K562 (cell line): ENCODE measurements at regions not wholly inside any gene's neighbourhood (a gene's known extent, or its start where the extent isn't known, plus 50 kb on each side); places are given as distances from the start of the nearest gene placed in this dataset.
A peak's percentile ranks its signal among the peaks of the same experiment; 100 is the strongest.

ENCODE experiments used
- HDAC8 ChIP-seq: fragments of 450-650 bp; IDR thresholded peaks from 2 replicates; pipeline ENCODE4 v1.6.1; 2016; ENCODE audit warnings: mild to moderate bottlenecking, missing genetic modification characterization, moderate library complexity, missing compliant biosample characterization
- HLTF ChIP-seq: fragments of 450-650 bp; IDR thresholded peaks from 2 replicates; pipeline ENCODE4 v1.6.1; 2016
- HNRNPUL1 ChIP-seq: fragments of 200-400 bp; formaldehyde crosslinking; IDR thresholded peaks from 2 replicates; pipeline ENCODE4 v1.6.1; 2017; ENCODE audit warnings: low read length
- KLF16 ChIP-seq: IDR thresholded peaks from 2 replicates; pipeline ENCODE4 v1.6.1; 2016; ENCODE audit warnings: antibody characterized with exemption
- MED1 ChIP-seq: sonication (generic); formaldehyde crosslinking; IDR thresholded peaks from 2 replicates; pipeline ENCODE4 v1.8.1; 2023; ENCODE audit warnings: missing genetic modification reagents, borderline replicate concordance
- MEIS2 ChIP-seq: fragments of 450-650 bp; IDR thresholded peaks from 2 replicates; pipeline ENCODE4 v1.6.1; 2014; ENCODE audit warnings: mild to moderate bottlenecking; ENCODE audit not compliant: partially characterized antibody
- MTF1 ChIP-seq: fragments of 250-450 bp; sonication (Bioruptor Pico); IDR thresholded peaks from 2 replicates; pipeline ENCODE4 v1.9.0; 2021; ENCODE audit warnings: moderate library complexity, mild to moderate bottlenecking, inconsistent platforms, borderline replicate concordance
- NCOA2 ChIP-seq, 2 experiments: fragments of 450-650 bp; IDR thresholded peaks; 2 replicates each; pipeline ENCODE4 v1.6.1; 2018; ENCODE audit warnings: mild to moderate bottlenecking in 2 of 2, moderate library complexity in 1 of 2; ENCODE audit not compliant: partially characterized antibody in 2 of 2
- NR1H2 ChIP-seq: sonication (generic); formaldehyde crosslinking; IDR thresholded peaks from 2 replicates; pipeline ENCODE4 v1.4.0; 2020; ENCODE audit warnings: mild to moderate bottlenecking, missing genetic modification reagents
- PCBP2 ChIP-seq: fragments of 200-400 bp; formaldehyde crosslinking; IDR thresholded peaks from 2 replicates; pipeline ENCODE4 v1.6.1; 2018; ENCODE audit warnings: low read length, low read depth, mild to moderate bottlenecking, moderate library complexity; ENCODE audit not compliant: poor library complexity, severe bottlenecking
- POLR2G ChIP-seq: fragments of 200-400 bp; formaldehyde crosslinking; IDR thresholded peaks from 2 replicates; pipeline ENCODE4 v1.6.1; 2017; ENCODE audit warnings: low read depth, mild to moderate bottlenecking, antibody characterized with exemption, low read length, moderate library complexity
- POU5F1 ChIP-seq: fragments of 150-350 bp; IDR thresholded peaks from 2 replicates; pipeline ENCODE4 v1.6.1; 2014; ENCODE audit warnings: borderline replicate concordance, low read length, low read depth, mild to moderate bottlenecking; ENCODE audit not compliant: partially characterized antibody
- RBFOX2 ChIP-seq: fragments of 200-400 bp; formaldehyde crosslinking; IDR thresholded peaks from 2 replicates; pipeline ENCODE4 v1.6.1; 2017; ENCODE audit warnings: low read depth, mild to moderate bottlenecking, low read length, moderate library complexity
- RBM14 ChIP-seq: fragments of 200-400 bp; formaldehyde crosslinking; IDR thresholded peaks from 2 replicates; pipeline ENCODE4 v1.6.1; 2018; ENCODE audit warnings: low read depth, mild to moderate bottlenecking, low read length, moderate library complexity, borderline replicate concordance; ENCODE audit not compliant: insufficient read depth
- RFX7 ChIP-seq: fragments of 250-450 bp; sonication (Bioruptor Pico); IDR thresholded peaks from 2 replicates; pipeline ENCODE4 v1.5.1; 2021; ENCODE audit warnings: mild to moderate bottlenecking
- RHOXF2B ChIP-seq: fragments of 250-450 bp; sonication (Bioruptor Pico); conservative IDR thresholded peaks from 2 replicates; pipeline ENCODE4 v1.5.1; 2021
- SMC3 ChIP-seq: conservative IDR thresholded peaks from 2 replicates; pipeline ENCODE4 v1.6.1; 2011; ENCODE audit warnings: low read depth, low read length, improper control_type of control experiment; ENCODE audit not compliant: insufficient read depth
- ZNF436 ChIP-seq: fragments of 250-450, 450-650 bp; sonication (Bioruptor Pico); formaldehyde crosslinking; IDR thresholded peaks from 2 replicates; pipeline ENCODE4 v1.7.0; 2020; ENCODE audit warnings: mild to moderate bottlenecking
- TF ChIP-seq, protein P1 (sequence below): sonication (generic); formaldehyde crosslinking; IDR thresholded peaks from 2 replicates; pipeline ENCODE4 v1.8.1; 2023; ENCODE audit warnings: mild to moderate bottlenecking, missing genetic modification reagents
- TF ChIP-seq, protein P2 (sequence below): fragments of 250-450 bp; sonication (Bioruptor Pico); IDR thresholded peaks from 2 replicates; pipeline ENCODE4 v1.6.1; 2021; ENCODE audit warnings: mild to moderate bottlenecking
- TF ChIP-seq, protein P3 (sequence below), 3 experiments: IDR thresholded peaks in 2 of 3; conservative IDR thresholded peaks in 1 of 3; 2 replicates each; pipeline ENCODE4 v1.5.1; 2011 to 2012; ENCODE audit warnings: low read length in 3 of 3, mild to moderate bottlenecking in 3 of 3, control low read depth in 2 of 3, improper control_type of control experiment in 1 of 3, inconsistent platforms in 1 of 3, low read depth in 1 of 3, mixed read lengths in 1 of 3, moderate library complexity in 1 of 3; ENCODE audit not compliant: insufficient read depth in 2 of 3

DNA sequence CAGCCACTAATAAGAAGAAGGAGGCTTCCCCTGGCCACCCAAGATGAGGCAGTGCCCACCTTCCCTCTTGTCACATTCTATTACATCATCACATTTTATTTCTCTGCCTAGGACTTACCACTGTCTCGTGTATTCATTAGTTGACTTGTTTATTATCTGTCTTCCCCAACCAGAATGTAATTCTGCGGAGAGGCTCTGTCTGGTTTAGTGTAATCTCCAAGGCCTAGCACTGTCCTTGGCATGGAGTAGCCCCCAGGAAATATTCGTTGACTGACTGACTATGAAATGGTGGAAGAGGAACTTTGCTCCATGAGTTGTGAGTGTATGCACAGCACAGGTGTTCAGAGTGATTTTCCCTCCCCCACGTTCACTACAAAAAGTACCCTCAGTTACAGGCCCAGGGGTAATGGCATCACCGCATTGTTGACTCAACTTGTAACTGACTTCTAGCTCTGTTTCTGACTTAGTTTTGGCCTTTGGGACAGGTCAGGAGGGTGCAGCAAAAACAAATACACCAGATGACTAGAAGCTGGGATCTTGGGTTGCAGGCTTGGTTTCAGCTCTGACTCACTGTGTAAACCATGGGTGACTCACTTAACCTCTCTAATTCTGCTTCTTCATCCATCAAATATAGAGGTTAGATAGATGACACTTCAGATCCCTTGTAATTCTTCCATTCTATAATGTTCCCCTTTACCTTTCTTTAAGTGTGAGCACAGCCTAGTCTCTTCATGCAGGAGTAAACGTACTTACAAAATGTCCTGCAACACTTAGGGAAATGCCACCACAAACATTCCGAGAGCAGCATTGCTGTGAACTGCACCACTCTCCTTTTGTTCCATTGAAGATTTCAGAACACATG lies 229.7 kb downstream of the KCNRG start (continued):
- TF ChIP-seq, protein P1, sequence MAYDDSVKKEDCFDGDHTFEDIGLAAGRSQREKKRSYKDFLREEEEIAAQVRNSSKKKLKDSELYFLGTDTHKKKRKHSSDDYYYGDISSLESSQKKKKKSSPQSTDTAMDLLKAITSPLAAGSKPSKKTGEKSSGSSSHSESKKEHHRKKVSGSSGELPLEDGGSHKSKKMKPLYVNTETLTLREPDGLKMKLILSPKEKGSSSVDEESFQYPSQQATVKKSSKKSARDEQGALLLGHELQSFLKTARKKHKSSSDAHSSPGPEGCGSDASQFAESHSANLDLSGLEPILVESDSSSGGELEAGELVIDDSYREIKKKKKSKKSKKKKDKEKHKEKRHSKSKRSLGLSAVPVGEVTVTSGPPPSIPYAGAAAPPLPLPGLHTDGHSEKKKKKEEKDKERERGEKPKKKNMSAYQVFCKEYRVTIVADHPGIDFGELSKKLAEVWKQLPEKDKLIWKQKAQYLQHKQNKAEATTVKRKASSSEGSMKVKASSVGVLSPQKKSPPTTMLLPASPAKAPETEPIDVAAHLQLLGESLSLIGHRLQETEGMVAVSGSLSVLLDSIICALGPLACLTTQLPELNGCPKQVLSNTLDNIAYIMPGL (CRISPR knock-in tag) = no peak
- no peak for TF ChIP-seq RHOXF2B (CRISPR knock-in tag)
- no peak for TF ChIP-seq SMC3
- TF ChIP-seq RFX7 (CRISPR knock-in tag) = no peak
- no peak for TF ChIP-seq RBFOX2
- TF ChIP-seq POU5F1 = no peak
- TF ChIP-seq NR1H2 (CRISPR knock-in tag) = no peak
- no peak for TF ChIP-seq NCOA2 (IDR thresholded peaks at IDR 0.05; ENCODE audit: partially characterized antibody in 2 of 2)
- peak; percentile 88 for TF ChIP-seq MEIS2
- no peak for TF ChIP-seq KLF16
- no peak for TF ChIP-seq PCBP2
- TF ChIP-seq POLR2G = no peak
- TF ChIP-seq ZNF436 (CRISPR knock-in tag) = no peak
- no peak for TF ChIP-seq RBM14
- no peak for TF ChIP-seq MTF1 (CRISPR knock-in tag)
- TF ChIP-seq HNRNPUL1 = no peak
- TF ChIP-seq, protein P2, sequence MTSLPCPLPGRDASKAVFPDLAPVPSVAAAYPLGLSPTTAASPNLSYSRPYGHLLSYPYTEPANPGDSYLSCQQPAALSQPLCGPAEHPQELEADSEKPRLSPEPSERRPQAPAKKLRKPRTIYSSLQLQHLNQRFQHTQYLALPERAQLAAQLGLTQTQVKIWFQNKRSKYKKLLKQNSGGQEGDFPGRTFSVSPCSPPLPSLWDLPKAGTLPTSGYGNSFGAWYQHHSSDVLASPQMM (CRISPR knock-in tag) = no peak
- no peak for TF ChIP-seq HDAC8 (tag)
- TF ChIP-seq HLTF = no peak
- TF ChIP-seq MED1 = no peak
- TF ChIP-seq, protein P3, sequence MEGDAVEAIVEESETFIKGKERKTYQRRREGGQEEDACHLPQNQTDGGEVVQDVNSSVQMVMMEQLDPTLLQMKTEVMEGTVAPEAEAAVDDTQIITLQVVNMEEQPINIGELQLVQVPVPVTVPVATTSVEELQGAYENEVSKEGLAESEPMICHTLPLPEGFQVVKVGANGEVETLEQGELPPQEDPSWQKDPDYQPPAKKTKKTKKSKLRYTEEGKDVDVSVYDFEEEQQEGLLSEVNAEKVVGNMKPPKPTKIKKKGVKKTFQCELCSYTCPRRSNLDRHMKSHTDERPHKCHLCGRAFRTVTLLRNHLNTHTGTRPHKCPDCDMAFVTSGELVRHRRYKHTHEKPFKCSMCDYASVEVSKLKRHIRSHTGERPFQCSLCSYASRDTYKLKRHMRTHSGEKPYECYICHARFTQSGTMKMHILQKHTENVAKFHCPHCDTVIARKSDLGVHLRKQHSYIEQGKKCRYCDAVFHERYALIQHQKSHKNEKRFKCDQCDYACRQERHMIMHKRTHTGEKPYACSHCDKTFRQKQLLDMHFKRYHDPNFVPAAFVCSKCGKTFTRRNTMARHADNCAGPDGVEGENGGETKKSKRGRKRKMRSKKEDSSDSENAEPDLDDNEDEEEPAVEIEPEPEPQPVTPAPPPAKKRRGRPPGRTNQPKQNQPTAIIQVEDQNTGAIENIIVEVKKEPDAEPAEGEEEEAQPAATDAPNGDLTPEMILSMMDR (IDR thresholded peaks at IDR 0.05 in 2 of 3, conservative IDR thresholded peaks at IDR 0.05 in 1 of 3; ENCODE audit: insufficient read depth in 2 of 3, low read depth in 1 of 3, low read length in 3 of 3) = no peak
